Trophoblast cell (in vitro differentiated cells and primary cell): ENCODE measurements at regions not wholly inside any gene's neighbourhood (a gene's known extent, or its start where the extent isn't known, plus 50 kb on each side); places are given as distances from the start of the nearest gene placed in this dataset.

Experiments used
- DNase-seq, 2 donors: peaks; one replicate each; pipeline ENCODE4 v3.0.0-alpha.2; 2016
- H2AFZ ChIP-seq: 2 replicates; pipeline ENCODE4 v1.6.1; 2013; ENCODE audit warnings: low read length, moderate library complexity, mild to moderate bottlenecking; ENCODE audit not compliant: insufficient read depth, poor library complexity
- H2AK5ac ChIP-seq: 2 replicates; pipeline ENCODE4 v1.6.1; 2013; ENCODE audit warnings: mild to moderate bottlenecking, low read length
- H2BK120ac ChIP-seq: 2 replicates; pipeline ENCODE4 v1.6.1; 2013; ENCODE audit warnings: low read length, mild to moderate bottlenecking, moderate library complexity; ENCODE audit not compliant: insufficient read depth, poor library complexity
- H2BK12ac ChIP-seq: 2 replicates; pipeline ENCODE4 v1.6.1; 2013; ENCODE audit warnings: mild to moderate bottlenecking, low read length, moderate library complexity
- H2BK5ac ChIP-seq: 2 replicates; pipeline ENCODE4 v1.6.1; 2013; ENCODE audit warnings: low read length, low read depth, moderate library complexity, mild to moderate bottlenecking; ENCODE audit not compliant: poor library complexity
- H3K14ac ChIP-seq: 2 replicates; pipeline ENCODE4 v1.6.1; 2013; ENCODE audit warnings: mild to moderate bottlenecking, low read length
- H3K18ac ChIP-seq: 2 replicates; pipeline ENCODE4 v1.6.1; 2013; ENCODE audit warnings: mild to moderate bottlenecking, low read length
- H3K23ac ChIP-seq: 2 replicates; pipeline ENCODE4 v1.6.1; 2013; ENCODE audit warnings: low read length
- H3K27ac ChIP-seq: 2 replicates; pipeline ENCODE4 v1.5.1; 2013; ENCODE audit warnings: low read depth, mild to moderate bottlenecking, inconsistent platforms, low read length, moderate library complexity
- H3K27me3 ChIP-seq: 2 replicates; pipeline ENCODE4 v1.6.1; 2013; ENCODE audit warnings: inconsistent platforms, mild to moderate bottlenecking, low read length, moderate library complexity; ENCODE audit not compliant: insufficient read depth
- H3K36me3 ChIP-seq, 2 experiments: 1 replicate in 1 of 2; 2 replicates in 1 of 2; pipeline ENCODE4 v1.6.1; 2013; ENCODE audit warnings: low read length in 2 of 2, mild to moderate bottlenecking in 2 of 2, moderate library complexity in 1 of 2; ENCODE audit not compliant: insufficient read depth in 2 of 2, control insufficient read depth in 1 of 2
- H3K4ac ChIP-seq: 2 replicates; pipeline ENCODE4 v1.6.1; 2013; ENCODE audit warnings: low read depth, mild to moderate bottlenecking, low read length, moderate library complexity
- H3K4me1 ChIP-seq, 2 experiments: 1 replicate in 1 of 2; 2 replicates in 1 of 2; pipeline ENCODE4 v1.6.1; 2013; ENCODE audit warnings: low read length in 2 of 2, mild to moderate bottlenecking in 2 of 2, moderate library complexity in 1 of 2; ENCODE audit not compliant: insufficient read depth in 2 of 2, control insufficient read depth in 1 of 2
- H3K4me2 ChIP-seq: 2 replicates; pipeline ENCODE4 v1.6.1; 2013; ENCODE audit warnings: inconsistent platforms, mild to moderate bottlenecking, low read length, moderate library complexity
- H3K4me3 ChIP-seq: 2 replicates; pipeline ENCODE4 v1.5.1; 2013; ENCODE audit warnings: mild to moderate bottlenecking, low read depth, low read length, inconsistent platforms
- H3K79me1 ChIP-seq: one replicate; pipeline ENCODE4 v1.6.1; 2013; ENCODE audit warnings: low read length
- H3K79me2 ChIP-seq: 2 replicates; pipeline ENCODE4 v1.6.1; 2013; ENCODE audit warnings: low read length, mild to moderate bottlenecking; ENCODE audit not compliant: control insufficient read depth, insufficient read depth, poor library complexity
- H3K9ac ChIP-seq: 2 replicates; pipeline ENCODE4 v1.6.1; 2013; ENCODE audit warnings: mild to moderate bottlenecking, low read length
- H3K9me3 ChIP-seq: 2 replicates; pipeline ENCODE4 v1.6.1; 2013; ENCODE audit warnings: low read depth, mild to moderate bottlenecking, control low read depth, inconsistent platforms, low read length; ENCODE audit not compliant: insufficient read depth
- H4K12ac ChIP-seq: 2 replicates; pipeline ENCODE4 v1.6.1; 2013; ENCODE audit warnings: low read depth, mild to moderate bottlenecking, low read length, moderate library complexity
- H4K8ac ChIP-seq: 2 replicates; pipeline ENCODE4 v1.6.1; 2013; ENCODE audit warnings: low read depth, mild to moderate bottlenecking, low read length, moderate library complexity
- H4K91ac ChIP-seq: one replicate; pipeline ENCODE4 v1.6.1; 2013; ENCODE audit warnings: low read depth, mild to moderate bottlenecking, low read length, moderate library complexity
- WGBS: extraction: QIAGEN DNeasy Blood & Tissue Kit; methylation state at CpG from one replicate; pipeline ENCODE4 v1.1.7; 2013; ENCODE audit warnings: missing lambda C conversion rate; ENCODE audit not compliant: insufficient read length, insufficient coverage; ENCODE audit errors: extremely low coverage; 5-methylcytosine and 5-hydroxymethylcytosine counted together

DNA sequence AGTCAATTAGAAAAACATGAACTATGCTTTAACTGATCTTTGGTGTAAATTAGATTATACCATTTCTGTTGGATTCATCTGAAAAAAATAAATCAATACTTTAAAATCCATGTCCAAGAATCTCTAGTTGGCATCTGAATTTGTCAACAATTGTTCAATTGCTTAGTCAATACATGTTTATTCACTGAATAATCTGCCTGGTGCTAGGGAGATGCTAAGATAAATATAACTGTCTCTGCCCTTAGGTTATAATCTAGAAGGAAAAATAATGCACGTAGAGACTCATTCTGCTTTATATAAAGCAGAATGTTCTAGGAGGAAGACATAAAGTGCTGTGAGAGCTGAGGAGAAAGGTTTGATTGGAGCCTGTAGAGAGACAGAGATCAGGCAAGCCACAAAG lies 537.2 kb upstream of the IL12A start:
- no CpG with 5 or more reads among the region's 1 CpG for WGBS
- H4K12ac ChIP-seq: no peak overlapping the region

DNA sequence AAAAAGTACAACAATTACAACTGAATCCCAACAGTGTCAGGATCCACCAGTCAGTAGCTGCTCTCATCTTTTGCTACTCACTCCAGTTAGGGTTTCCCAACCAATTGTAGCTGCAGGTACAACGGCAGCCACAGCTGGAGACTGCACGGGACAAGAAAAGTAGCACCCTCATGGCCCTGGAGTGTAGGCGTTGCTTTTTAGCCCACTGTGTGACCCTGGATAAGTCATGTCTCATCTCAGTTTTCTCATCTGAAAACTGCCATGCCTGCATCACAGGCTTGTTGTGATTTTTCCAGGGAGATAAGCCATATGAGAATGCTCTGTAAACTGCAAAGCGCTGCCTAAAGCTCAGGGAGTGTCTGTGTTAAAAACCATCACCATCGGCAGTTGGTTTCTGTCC lies 535.6 kb upstream of the IL12A start:
- Histone ChIP-seq H3K27ac (no peak overlapping the region), H4K8ac (no peak overlapping the region), H3K79me1 (no peaks in the 10 kb centered on the region), H3K9me3 (peaks cover under 1% of the 10 kb centered on the region), H3K14ac (no peak overlapping the region), H3K27me3 (no peaks in the 10 kb centered on the region), H3K18ac (no peak overlapping the region), H2AK5ac (no peak overlapping the region), H3K4ac (no peak overlapping the region), H3K23ac (no peak overlapping the region), H2BK120ac (no peak overlapping the region), H3K4me1 (no peaks in the 10 kb centered on the region), H3K79me2 (no peaks in the 10 kb centered on the region), H2AFZ (no peak overlapping the region), H3K4me2 (no peak overlapping the region), H2BK12ac (no peak overlapping the region), H4K12ac (no peak overlapping the region), H2BK5ac (no peak overlapping the region), H4K91ac (no peak overlapping the region), H3K9ac (no peak overlapping the region), H3K36me3 (no peaks in the 10 kb centered on the region), H3K4me3 (no peak overlapping the region)
- no CpG with 5 or more reads among the region's 5 CpGs for WGBS
- peak; percentile 44 to 64 for DNase-seq

More for the DNA sequence above, 537.2 kb upstream of the IL12A start:
- Histone ChIP-seq H2AK5ac (no peak overlapping the region), H3K18ac (no peak overlapping the region), H2BK12ac (no peak overlapping the region), H3K79me2 (no peaks in the 10 kb centered on the region), H3K4ac (no peak overlapping the region), H3K9ac (no peak overlapping the region), H3K4me3 (no peak overlapping the region), H2AFZ (no peak overlapping the region), H3K9me3 (no peaks in the 10 kb centered on the region), H3K27me3 (no peaks in the 10 kb centered on the region), H3K4me2 (no peak overlapping the region), H3K23ac (no peak overlapping the region), H3K79me1 (no peaks in the 10 kb centered on the region), H4K91ac (no peak overlapping the region), H2BK5ac (no peak overlapping the region), H3K36me3 (no peaks in the 10 kb centered on the region), H3K4me1 (no peaks in the 10 kb centered on the region), H3K27ac (no peak overlapping the region), H3K14ac (no peak overlapping the region), H4K8ac (no peak overlapping the region), H2BK120ac (no peak overlapping the region)
- peak in 1 of 2 donors; percentile 19 for DNase-seq

DNA sequence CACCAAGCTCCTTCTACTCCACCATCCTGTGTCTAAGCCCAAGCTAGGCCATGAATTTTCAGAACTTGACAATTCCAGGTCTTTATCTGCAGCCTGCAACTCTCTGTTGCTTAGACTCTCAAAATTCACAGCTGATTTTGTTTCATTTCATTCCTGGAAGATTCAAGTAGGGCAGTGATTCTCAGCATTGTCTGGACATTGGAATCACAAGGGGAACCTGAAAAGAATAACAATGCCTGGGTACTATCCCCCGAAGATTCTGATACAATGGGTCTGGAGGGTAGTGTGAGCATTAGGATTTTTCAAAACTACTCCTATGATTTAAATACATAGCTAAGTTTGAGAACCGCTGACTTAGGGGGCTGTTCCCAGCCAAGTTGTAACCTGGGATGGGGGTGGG lies 534.7 kb upstream of the IL12A start:
- Histone ChIP-seq H2BK120ac (no peak overlapping the region), H3K36me3 (no peaks in the 10 kb centered on the region), H4K8ac (no peak overlapping the region), H4K12ac (no peak overlapping the region), H3K4ac (no peak overlapping the region), H3K4me1 (no peaks in the 10 kb centered on the region), H3K9me3 (peaks cover 2% of the 10 kb centered on the region), H3K14ac (no peak overlapping the region), H3K27ac (no peak overlapping the region), H3K4me3 (no peak overlapping the region), H3K79me1 (no peaks in the 10 kb centered on the region), H2BK12ac (no peak overlapping the region), H3K23ac (no peak overlapping the region), H3K9ac (no peak overlapping the region), H2AFZ (no peak overlapping the region), H3K18ac (no peak overlapping the region), H4K91ac (no peak overlapping the region), H2AK5ac (no peak overlapping the region), H3K4me2 (no peak overlapping the region), H3K79me2 (no peaks in the 10 kb centered on the region), H2BK5ac (no peak overlapping the region), H3K27me3 (no peaks in the 10 kb centered on the region)
- no CpG with 5 or more reads among the region's 2 CpGs for WGBS
- DNase-seq: no peak

DNA sequence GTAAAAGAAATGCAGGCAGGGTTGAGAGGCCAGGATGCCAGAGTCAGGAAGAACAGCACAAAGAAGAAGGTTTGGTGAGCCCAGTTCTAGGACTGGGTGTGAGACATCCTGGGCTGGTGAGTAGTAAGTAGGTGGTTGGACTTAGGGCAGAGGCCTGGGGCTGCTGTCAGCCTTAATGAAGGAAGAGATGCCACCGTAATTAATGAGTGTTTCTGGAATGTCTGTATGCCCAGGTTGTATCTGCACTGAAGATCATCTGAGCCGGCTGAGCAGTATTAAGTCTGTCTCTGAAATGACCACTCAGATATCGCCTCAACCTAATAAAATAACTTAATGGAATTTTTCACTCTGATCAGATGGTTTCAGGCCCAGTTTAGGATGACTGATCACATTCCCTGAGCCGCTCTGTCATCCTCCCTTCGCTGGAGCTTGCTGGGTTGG lies 532.9 kb upstream of the IL12A start:
- H3K23ac ChIP-seq: no peak overlapping the region
- H2BK12ac ChIP-seq: no peak overlapping the region
- no peak overlapping the region for H3K18ac ChIP-seq
- H3K4me2 ChIP-seq: no peak overlapping the region
- no peak overlapping the region for H2AFZ ChIP-seq
- H4K8ac ChIP-seq: no peak overlapping the region
- no peaks in the 10 kb centered on the region for H3K36me3 ChIP-seq
- H4K12ac ChIP-seq: no peak overlapping the region
- H2BK120ac ChIP-seq: no peak overlapping the region
- H3K79me2 ChIP-seq: no peaks in the 10 kb centered on the region
- no peak overlapping the region for H4K91ac ChIP-seq
- H3K27ac ChIP-seq: no peak overlapping the region
- H2AK5ac ChIP-seq: no peak overlapping the region
- H2BK5ac ChIP-seq: no peak overlapping the region
- DNase-seq: no peak
- no peaks in the 10 kb centered on the region for H3K79me1 ChIP-seq
- H3K4me3 ChIP-seq: no peak overlapping the region
- no peaks in the 10 kb centered on the region for H3K4me1 ChIP-seq
- H3K14ac ChIP-seq: no peak overlapping the region
- WGBS: no CpG with 5 or more reads among the region's 5 CpGs
- no peak overlapping the region for H3K9ac ChIP-seq
- H3K4ac ChIP-seq: no peak overlapping the region
- H3K27me3 ChIP-seq: no peaks in the 10 kb centered on the region
- peaks cover 2% of the 10 kb centered on the region for H3K9me3 ChIP-seq
